Panc1 (cell line): ENCODE measurements at regions not wholly inside any gene's neighbourhood (a gene's known extent, or its start where the extent isn't known, plus 50 kb on each side); places are given as distances from the start of the nearest gene placed in this dataset.

Source experiments
- ATAC-seq: fragments of 200-7000 bp; cut with Tn5 transposase; 2 replicates; pipeline ENCODE4 v1.9.1; 2020; ENCODE audit warnings: mild to moderate bottlenecking, moderate library complexity
- BruUV-seq: library from RNA; stranded (reverse); fragments of 400-500 nt; replicated peaks from 2 replicates; lab custom pipeline; 2021; lab: Mats Ljungman, UMichigan
- CTCF ChIA-PET: fragments of 300-600 bp; sonication (Branson Sonifier 250); formaldehyde crosslinking; loops from one replicate; lab custom pipeline; 2022; ENCODE audit warnings: antibody characterized with exemption; lab: Charles Lee
- POLR2A ChIA-PET: fragments of 300-600 bp; sonication (Branson Sonifier 250); formaldehyde crosslinking; loops from one replicate; lab custom pipeline; 2022; ENCODE audit warnings: antibody characterized with exemption; lab: Charles Lee
- DNase-seq: peaks from one replicate; pipeline ENCODE4 v3.0.0-alpha.2; 2010; ENCODE audit warnings: low read depth, low spot score
- H3K27ac ChIP-seq: 2 replicates; pipeline ENCODE4 v1.5.1; 2011; ENCODE audit warnings: mild to moderate bottlenecking, low read length, inconsistent platforms
- H3K27me3 ChIP-seq: fragments of 200-500 bp; sonication (Bioruptor generic); 2 replicates; pipeline ENCODE4 v1.6.0; 2014; ENCODE audit warnings: low read length, inconsistent platforms; ENCODE audit not compliant: control insufficient read depth, insufficient read depth
- H3K36me3 ChIP-seq: fragments of 200-500 bp; sonication (Bioruptor generic); 2 replicates; pipeline ENCODE4 v1.5.1; 2014; ENCODE audit warnings: inconsistent platforms, mild to moderate bottlenecking, low read length, moderate library complexity; ENCODE audit not compliant: control insufficient read depth, insufficient read depth
- H3K4me1 ChIP-seq: 2 replicates; pipeline ENCODE4 v1.5.1; 2011; ENCODE audit warnings: inconsistent platforms, mild to moderate bottlenecking, low read length, moderate library complexity; ENCODE audit not compliant: control insufficient read depth, insufficient read depth
- H3K4me3 ChIP-seq, 2 experiments: 2 replicates each; pipeline ENCODE4 v1.5.1; 2011 to 2012; ENCODE audit warnings: low read depth in 2 of 2, low read length in 2 of 2, mild to moderate bottlenecking in 2 of 2, inconsistent platforms in 1 of 2, moderate library complexity in 1 of 2
- H3K9me3 ChIP-seq: fragments of 200-500 bp; sonication (Bioruptor generic); 2 replicates; pipeline ENCODE4 v1.5.1; 2014; ENCODE audit warnings: low read depth, mild to moderate bottlenecking, inconsistent platforms, low read length, moderate library complexity; ENCODE audit not compliant: control insufficient read depth, insufficient read depth
- POLR2AphosphoS5 ChIP-seq: IDR thresholded peaks from 2 replicates; pipeline ENCODE4 v1.6.1; 2012; ENCODE audit warnings: mild to moderate bottlenecking, low read depth, low read length, moderate library complexity
- SIN3A ChIP-seq: IDR thresholded peaks from 2 replicates; pipeline ENCODE4 v1.6.1; 2012; ENCODE audit warnings: low read depth, mild to moderate bottlenecking, low read length, moderate library complexity, borderline replicate concordance; ENCODE audit not compliant: insufficient read depth
- TCF7L2 ChIP-seq: IDR thresholded peaks from 2 replicates; pipeline ENCODE4 v1.6.1; 2011; ENCODE audit warnings: mild to moderate bottlenecking, low read depth, low read length, inconsistent platforms
- in situ Hi-C: cut with HindIII; loops from 2 replicates; pipeline ENCODE4 v1.10.0; 2016; ENCODE audit warnings: low sequenced_read_pairs, low pct_unique_long_range_greater_than_20kb
- intact Hi-C: fragments of 100-400 bp; cut with micrococcal nuclease; formaldehyde crosslinking; loops from one replicate; pipeline ENCODE4 v1.10.0; 2022; ENCODE audit not compliant: unreplicated experiment
- TF ChIP-seq, protein P1 (sequence below): fragments of 450-650 bp; IDR thresholded peaks from 2 replicates; pipeline ENCODE4 v1.5.1; 2017; ENCODE audit warnings: mild to moderate bottlenecking
- TF ChIP-seq, protein P2 (sequence below), 2 experiments: IDR thresholded peaks; 2 replicates each; pipeline ENCODE4 v1.6.1; 2011 to 2012; ENCODE audit warnings: low read depth in 2 of 2, control low read depth in 1 of 2, low read length in 1 of 2, mild to moderate bottlenecking in 1 of 2, moderate library complexity in 1 of 2; ENCODE audit not compliant: insufficient read depth in 1 of 2

DNA sequence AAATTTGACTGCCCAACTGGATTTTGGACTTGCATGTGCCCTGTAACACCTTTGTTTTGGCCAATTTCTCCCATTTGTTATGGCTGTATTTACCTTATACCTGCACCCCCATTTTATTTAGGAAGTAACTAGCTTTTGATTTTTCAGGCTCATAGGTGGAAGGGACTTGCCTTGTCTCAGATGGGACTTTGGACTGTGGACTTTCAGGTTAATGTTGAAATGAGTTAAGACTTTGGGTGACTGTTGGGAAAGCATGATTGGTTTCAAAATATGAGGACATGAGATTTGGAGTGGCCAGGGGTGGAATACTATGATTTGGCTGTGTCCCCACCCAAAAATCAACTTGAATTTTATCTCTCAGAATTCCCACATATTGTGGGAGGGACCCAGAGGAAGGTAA lies 490.2 kb downstream of the PRR16 start:
- Histone ChIP-seq H3K36me3 (no peaks in the 10 kb centered on the region), H3K9me3 (no peaks in the 10 kb centered on the region), H3K4me3 (no peak overlapping the region), H3K27ac (no peak overlapping the region), H3K27me3 (no peaks in the 10 kb centered on the region), H3K4me1 (no peaks in the 10 kb centered on the region)
- no TSS peak for BruUV-seq
- TF ChIP-seq, protein P1, sequence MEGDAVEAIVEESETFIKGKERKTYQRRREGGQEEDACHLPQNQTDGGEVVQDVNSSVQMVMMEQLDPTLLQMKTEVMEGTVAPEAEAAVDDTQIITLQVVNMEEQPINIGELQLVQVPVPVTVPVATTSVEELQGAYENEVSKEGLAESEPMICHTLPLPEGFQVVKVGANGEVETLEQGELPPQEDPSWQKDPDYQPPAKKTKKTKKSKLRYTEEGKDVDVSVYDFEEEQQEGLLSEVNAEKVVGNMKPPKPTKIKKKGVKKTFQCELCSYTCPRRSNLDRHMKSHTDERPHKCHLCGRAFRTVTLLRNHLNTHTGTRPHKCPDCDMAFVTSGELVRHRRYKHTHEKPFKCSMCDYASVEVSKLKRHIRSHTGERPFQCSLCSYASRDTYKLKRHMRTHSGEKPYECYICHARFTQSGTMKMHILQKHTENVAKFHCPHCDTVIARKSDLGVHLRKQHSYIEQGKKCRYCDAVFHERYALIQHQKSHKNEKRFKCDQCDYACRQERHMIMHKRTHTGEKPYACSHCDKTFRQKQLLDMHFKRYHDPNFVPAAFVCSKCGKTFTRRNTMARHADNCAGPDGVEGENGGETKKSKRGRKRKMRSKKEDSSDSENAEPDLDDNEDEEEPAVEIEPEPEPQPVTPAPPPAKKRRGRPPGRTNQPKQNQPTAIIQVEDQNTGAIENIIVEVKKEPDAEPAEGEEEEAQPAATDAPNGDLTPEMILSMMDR: no peak
- TF ChIP-seq SIN3A (no peak), TCF7L2 (no peak), POLR2AphosphoS5 (no peak)
- TF ChIP-seq, protein P2, sequence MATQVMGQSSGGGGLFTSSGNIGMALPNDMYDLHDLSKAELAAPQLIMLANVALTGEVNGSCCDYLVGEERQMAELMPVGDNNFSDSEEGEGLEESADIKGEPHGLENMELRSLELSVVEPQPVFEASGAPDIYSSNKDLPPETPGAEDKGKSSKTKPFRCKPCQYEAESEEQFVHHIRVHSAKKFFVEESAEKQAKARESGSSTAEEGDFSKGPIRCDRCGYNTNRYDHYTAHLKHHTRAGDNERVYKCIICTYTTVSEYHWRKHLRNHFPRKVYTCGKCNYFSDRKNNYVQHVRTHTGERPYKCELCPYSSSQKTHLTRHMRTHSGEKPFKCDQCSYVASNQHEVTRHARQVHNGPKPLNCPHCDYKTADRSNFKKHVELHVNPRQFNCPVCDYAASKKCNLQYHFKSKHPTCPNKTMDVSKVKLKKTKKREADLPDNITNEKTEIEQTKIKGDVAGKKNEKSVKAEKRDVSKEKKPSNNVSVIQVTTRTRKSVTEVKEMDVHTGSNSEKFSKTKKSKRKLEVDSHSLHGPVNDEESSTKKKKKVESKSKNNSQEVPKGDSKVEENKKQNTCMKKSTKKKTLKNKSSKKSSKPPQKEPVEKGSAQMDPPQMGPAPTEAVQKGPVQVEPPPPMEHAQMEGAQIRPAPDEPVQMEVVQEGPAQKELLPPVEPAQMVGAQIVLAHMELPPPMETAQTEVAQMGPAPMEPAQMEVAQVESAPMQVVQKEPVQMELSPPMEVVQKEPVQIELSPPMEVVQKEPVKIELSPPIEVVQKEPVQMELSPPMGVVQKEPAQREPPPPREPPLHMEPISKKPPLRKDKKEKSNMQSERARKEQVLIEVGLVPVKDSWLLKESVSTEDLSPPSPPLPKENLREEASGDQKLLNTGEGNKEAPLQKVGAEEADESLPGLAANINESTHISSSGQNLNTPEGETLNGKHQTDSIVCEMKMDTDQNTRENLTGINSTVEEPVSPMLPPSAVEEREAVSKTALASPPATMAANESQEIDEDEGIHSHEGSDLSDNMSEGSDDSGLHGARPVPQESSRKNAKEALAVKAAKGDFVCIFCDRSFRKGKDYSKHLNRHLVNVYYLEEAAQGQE (IDR thresholded peaks at IDR 0.05; ENCODE audit: insufficient read depth in 1 of 2, low read depth in 2 of 2, low read length in 1 of 2): no peak
- POLR2A ChIA-PET: no interaction called here
- intact Hi-C loops: no loop called here
- in situ Hi-C loops: no loop called here
- CTCF ChIA-PET: no interaction called here
- DNase-seq: no peak
- no peak for ATAC-seq

DNA sequence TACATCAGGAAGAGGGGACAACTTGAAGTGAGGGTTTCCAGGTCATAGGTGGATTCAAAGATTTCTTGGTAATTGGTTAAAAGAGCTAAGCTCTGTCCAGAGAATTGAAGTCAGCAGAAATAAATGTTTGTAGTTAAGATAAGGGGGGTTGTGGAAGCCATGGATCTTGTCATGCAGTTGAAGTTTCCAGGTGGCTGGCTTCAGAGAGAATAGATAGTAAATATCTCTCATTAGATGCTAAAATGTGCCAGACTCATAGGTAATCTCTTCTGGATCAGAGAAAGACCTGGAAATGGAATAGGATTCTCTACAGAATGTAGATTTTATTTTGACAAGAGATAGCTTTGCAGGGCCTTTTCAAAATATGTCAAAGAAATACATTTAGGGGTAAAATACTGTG lies 491.7 kb downstream of the PRR16 start:
- no peak overlapping the region for H3K27ac ChIP-seq

DNA sequence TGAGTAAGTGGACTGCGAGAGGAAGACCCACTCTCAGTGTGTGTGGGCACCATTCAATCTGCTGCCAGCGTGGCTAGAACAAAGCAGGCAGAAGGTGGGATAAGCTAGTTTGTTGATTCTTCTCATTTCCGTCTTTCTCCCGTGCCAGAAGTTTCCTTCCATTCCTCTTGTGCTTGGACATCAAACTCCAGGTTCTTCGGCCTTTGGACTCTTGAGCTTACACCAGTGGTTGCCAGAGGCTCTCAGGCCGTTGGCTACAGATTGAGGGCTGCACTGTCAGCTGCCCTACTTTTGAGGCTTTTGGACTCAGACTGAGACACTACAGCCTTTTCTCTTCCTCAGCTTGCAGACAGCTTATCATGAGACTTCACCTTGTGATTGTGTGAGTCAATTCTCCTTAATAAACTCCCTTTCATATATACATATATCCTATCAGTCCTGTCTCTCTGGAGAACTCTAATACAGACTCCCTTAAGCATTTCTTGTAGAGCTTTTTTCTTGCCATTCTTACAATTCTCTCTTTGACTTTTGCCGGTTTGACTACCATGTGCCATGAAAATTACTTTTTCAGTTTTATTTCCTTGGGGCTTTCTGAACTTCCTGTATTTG lies 494.9 kb downstream of the PRR16 start:
- Histone ChIP-seq H3K27ac (no peak overlapping the region), H3K9me3 (no peaks in the 10 kb centered on the region), H3K4me1 (no peaks in the 10 kb centered on the region), H3K4me3 (no peak overlapping the region), H3K36me3 (no peaks in the 10 kb centered on the region), H3K27me3 (no peaks in the 10 kb centered on the region)
- intact Hi-C loops (no loop called here), in situ Hi-C loops (no loop called here)
- CTCF ChIA-PET: no interaction called here
- TF ChIP-seq TCF7L2 (no peak), POLR2AphosphoS5 (no peak), SIN3A (no peak)
- TF ChIP-seq, protein P2 (IDR thresholded peaks at IDR 0.05; ENCODE audit: insufficient read depth in 1 of 2, low read depth in 2 of 2, low read length in 1 of 2): no peak
- no TSS peak for BruUV-seq
- POLR2A ChIA-PET: no interaction called here
- no peak for DNase-seq
- no peak for ATAC-seq

More for the DNA sequence above, 491.7 kb downstream of the PRR16 start:
- DNase-seq (no peak), ATAC-seq (no peak)
- ChIA-PET CTCF (no interaction called here), POLR2A (no interaction called here)
- Histone ChIP-seq H3K4me3 (no peak overlapping the region), H3K27me3 (no peaks in the 10 kb centered on the region), H3K4me1 (no peaks in the 10 kb centered on the region), H3K9me3 (no peaks in the 10 kb centered on the region), H3K36me3 (no peaks in the 10 kb centered on the region)
- in situ Hi-C loops: no loop called here
- intact Hi-C loops: no loop called here
- no peak for TF ChIP-seq POLR2AphosphoS5
- BruUV-seq: no TSS peak
